ENCODE measurements at regions not wholly inside any gene's neighbourhood (a gene's known extent, or its start where the extent isn't known, plus 50 kb on each side); places are given as distances from the start of the nearest gene placed in this dataset.

DNA sequence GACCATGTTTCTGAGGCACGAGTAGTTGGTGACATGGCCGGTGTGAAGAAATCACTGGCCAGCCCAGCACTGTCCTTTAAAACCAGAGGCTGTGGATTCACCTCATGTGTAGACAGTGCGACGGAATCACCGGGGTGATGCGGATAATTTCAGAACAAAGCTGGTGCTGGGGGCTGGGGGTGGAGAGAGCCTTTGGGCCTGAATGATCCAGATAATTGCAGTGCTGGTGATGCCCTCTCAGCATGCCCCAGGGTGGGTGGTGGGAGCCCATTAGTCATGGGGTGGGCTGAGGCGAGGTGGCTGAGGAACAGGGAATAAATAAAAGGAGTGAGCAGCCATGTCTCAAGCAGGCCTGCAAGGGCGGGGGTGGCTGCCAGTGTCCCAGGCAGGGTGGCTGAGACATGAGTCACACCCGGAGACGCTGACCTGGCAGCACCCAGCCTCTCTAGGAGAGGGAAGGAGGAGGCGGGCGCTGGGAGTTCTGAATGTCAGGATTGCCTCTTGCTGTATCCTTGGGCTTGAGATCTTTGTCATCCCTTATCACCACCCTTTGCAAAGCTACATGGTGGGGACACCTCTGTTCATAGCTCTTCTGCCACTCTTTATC is 61.1 kb upstream of the KCNK12 start:
- Histone ChIP-seq H3K56ac (replicated peaks; ENCODE audit: insufficient read length, low read depth, low read length) (no peak overlapping the region), H2AFZ (ENCODE audit: low read length) (no peak overlapping the region), H3K18ac (ENCODE audit: extremely low read depth, low read length) (no peak overlapping the region), H2BK12ac (ENCODE audit: low read depth, low read length) (no peak overlapping the region; the same call in 1 of the 2 replicates), H4K91ac (replicated peaks; ENCODE audit: insufficient read length, low read length) (no peak overlapping the region), H3K4me1 (replicated peaks in 1 of 4; ENCODE audit: control insufficient read depth in 3 of 4, insufficient read depth in 4 of 4, low read length in 3 of 4) (peaks cover 0 to 8% (median 5%) of the 10 kb centered on the region in 4 experiments; a peak in 5 of 7 replicates), H3K27me3 (replicated peaks in 1 of 4; ENCODE audit: control insufficient read depth in 3 of 4, extremely low read depth in 1 of 4, insufficient read depth in 3 of 4, low read length in 3 of 4) (no peaks in the 10 kb centered on the region; a peak in 1 of 7 replicates), H3K9ac (replicated peaks in 1 of 4; ENCODE audit: extremely low read depth in 1 of 4, low read depth in 3 of 4, low read length in 3 of 4) (no peak overlapping the region), H4K20me1 (replicated peaks in 1 of 2; ENCODE audit: control insufficient read depth in 1 of 2, insufficient read depth in 2 of 2, low read length in 2 of 2) (no peaks in the 10 kb centered on the region), H3K27ac (ENCODE audit: low read depth, low read length) (no peak overlapping the region), H3K79me2 (ENCODE audit: control insufficient read depth in 1 of 2, insufficient read depth in 2 of 2, low read length in 2 of 2) (no peaks in the 10 kb centered on the region), H2BK20ac (ENCODE audit: low read length) (no peak overlapping the region), H2AK5ac (ENCODE audit: low read depth, low read length) (no peak overlapping the region), H3K4me2 (ENCODE audit: insufficient read depth in 1 of 2, low read depth in 2 of 2, low read length in 2 of 2) (no peak overlapping the region), H2BK15ac (ENCODE audit: low read length) (no peak overlapping the region), H3K4ac (replicated peaks; ENCODE audit: insufficient read length, low read depth, low read length) (no peak overlapping the region), H3K9me3 (ENCODE audit: insufficient read depth in 2 of 2, low read depth in 1 of 2, low read length in 1 of 2) (no peaks in the 10 kb centered on the region), H2BK5ac (ENCODE audit: low read depth, low read length) (0 out of 2 replicates have a peak overlapping the region, but pooled peaks have one; percentile 6), H3K4me3 (ENCODE audit: extremely low read depth in 1 of 4, insufficient read depth in 2 of 4, low read depth in 3 of 4, low read length in 4 of 4) (no peak overlapping the region), H3K23ac (ENCODE audit: insufficient read length) (no peak overlapping the region), H4K5ac (ENCODE audit: insufficient read length, low read depth, low read length) (no peak overlapping the region), H3K36me3 (ENCODE audit: control insufficient read depth in 2 of 4, insufficient read depth in 4 of 4, low read length in 3 of 4) (no peaks in the 10 kb centered on the region), H3K79me1 (ENCODE audit: low read depth, low read length) (no peaks in the 10 kb centered on the region), H2BK120ac (replicated peaks; ENCODE audit: low read depth, low read length) (no peak overlapping the region), H3K14ac (ENCODE audit: insufficient read length) (no peak overlapping the region), H3K23me2 (ENCODE audit: low read depth, low read length) (no peaks in the 10 kb centered on the region), H4K8ac (ENCODE audit: extremely low read depth, insufficient read depth, low read length) (no peak overlapping the region)
- CTCF ChIA-PET (ENCODE audit: partially characterized antibody), result interaction anchor here (0.6 to 2.8 kb wide), 8 partner anchors 9 to 126 kb away, joined by 3 to 10 read pairs (median 3); no protein-coding TSS in a partner anchor
- FAIRE-seq (no peak), DNase-seq (ENCODE audit: low read depth in 1 of 2, low spot score in 2 of 2) (no peak)
- 84% methylated on average over 12 of the region's 12 CpGs; no CpG with 5 or more reads in 1 of the 2 experiments for WGBS, 2 experiments (ENCODE audit: extremely low coverage in 1 of 2, insufficient coverage in 1 of 2, insufficient read length in 1 of 2, insufficient replicate concordance in 2 of 2, low coverage in 1 of 2, low lambda C conversion rate in 2 of 2, missing lambda C conversion rate in 1 of 2)
- POLR2A ChIA-PET (ENCODE audit: partially characterized antibody), result interaction anchor here (0.7 to 1.7 kb wide), 4 partner anchors 8 to 43 kb away, joined by 3 to 4 read pairs (median 3); no protein-coding TSS in a partner anchor
- TF ChIP-seq EP300 (IDR thresholded peaks at IDR 0.05; ENCODE audit: borderline replicate concordance in 1 of 2, low read depth in 2 of 2, low read length in 2 of 2) (no peak), BACH1 (IDR thresholded peaks at IDR 0.05; ENCODE audit: low read length) (no peak), TAF1 (IDR thresholded peaks at IDR 0.05; ENCODE audit: low read depth, low read length) (no peak), TEAD4 (IDR thresholded peaks at IDR 0.05; ENCODE audit: low read depth, low read length) (no peak), RAD21 (IDR thresholded peaks at IDR 0.05 in 1 of 2, conservative IDR thresholded peaks at IDR 0.05 in 1 of 2; ENCODE audit: low read depth in 2 of 2, low read length in 2 of 2) (no peak)
- TF ChIP-seq, protein P1, sequence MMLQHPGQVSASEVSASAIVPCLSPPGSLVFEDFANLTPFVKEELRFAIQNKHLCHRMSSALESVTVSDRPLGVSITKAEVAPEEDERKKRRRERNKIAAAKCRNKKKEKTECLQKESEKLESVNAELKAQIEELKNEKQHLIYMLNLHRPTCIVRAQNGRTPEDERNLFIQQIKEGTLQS (IDR thresholded peaks at IDR 0.05; ENCODE audit: insufficient read depth, low read depth, low read length), result no peak

Measured in H1 (cell line).